HFFc6 (cell line): ENCODE measurements at regions not wholly inside any gene's neighbourhood (a gene's known extent, or its start where the extent isn't known, plus 50 kb on each side); places are given as distances from the start of the nearest gene placed in this dataset.

Experiments used
- DNase-seq: peaks from one replicate; pipeline ENCODE4 v3.0.0-alpha.2; 2018
- H3K27ac Mint-ChIP-seq: 2 replicates; pipeline ENCODE4 v1.8.0; 2020; ENCODE audit warnings: mild to moderate bottlenecking, mixed read lengths
- H3K27me3 Mint-ChIP-seq: 2 replicates; pipeline ENCODE4 v1.8.0; 2021; ENCODE audit warnings: mild to moderate bottlenecking, moderate library complexity, mixed read lengths; ENCODE audit not compliant: insufficient read depth
- H3K36me3 Mint-ChIP-seq: 2 replicates; pipeline ENCODE4 v1.8.0; 2021; ENCODE audit warnings: low read depth, mixed read lengths
- H3K4me1 Mint-ChIP-seq: 2 replicates; pipeline ENCODE4 v1.8.0; 2020; ENCODE audit warnings: low read depth, mixed read lengths
- H3K4me3 Mint-ChIP-seq: 2 replicates; pipeline ENCODE4 v1.8.0; 2020; ENCODE audit warnings: mild to moderate bottlenecking, moderate library complexity, mixed read lengths
- H3K9me3 Mint-ChIP-seq: 2 replicates; pipeline ENCODE4 v1.8.0; 2020; ENCODE audit warnings: mild to moderate bottlenecking, mixed read lengths
- CTCF ChIP-seq: fragments of 200-600 bp; sonication (generic); IDR thresholded peaks from 2 replicates; pipeline ENCODE4 v1.5.0; 2021; ENCODE audit warnings: antibody characterized with exemption, mild to moderate bottlenecking

- Mint-ChIP-seq H3K4me3 (no peak overlapping the region), H3K9me3 (no peaks in the 10 kb centered on the region), H3K4me1 (no peaks in the 10 kb centered on the region), H3K27me3 (no peaks in the 10 kb centered on the region), H3K27ac (no peak overlapping the region), H3K36me3 (no peaks in the 10 kb centered on the region)
- TF ChIP-seq CTCF: no peak
- no peak for DNase-seq
Observed at GRCh38 chr17:72528683-72529082, 407.9 kb downstream of the SOX9 start.

GRCh38 chr17:72529386-72529785 lies 408.6 kb downstream of the SOX9 start:
- H3K4me3 Mint-ChIP-seq: no peak overlapping the region

GRCh38 chr17:72530454-72530853 lies 409.6 kb downstream of the SOX9 start:
- H3K4me1 Mint-ChIP-seq: no peaks in the 10 kb centered on the region

More at GRCh38 chr17:72529386-72529785, 408.6 kb downstream of the SOX9 start:
- Mint-ChIP-seq H3K27ac (no peak overlapping the region), H3K27me3 (no peaks in the 10 kb centered on the region), H3K9me3 (no peaks in the 10 kb centered on the region; the same call in 1 of the 2 replicates), H3K36me3 (no peaks in the 10 kb centered on the region), H3K4me1 (no peaks in the 10 kb centered on the region)
- TF ChIP-seq CTCF: no peak
- no peak for DNase-seq

GRCh38 chr17:72531729-72532128 lies 410.9 kb downstream of the SOX9 start:
- no peak for TF ChIP-seq CTCF

More at GRCh38 chr17:72530454-72530853, 409.6 kb downstream of the SOX9 start:
- TF ChIP-seq CTCF: no peak
- DNase-seq: no peak
- H3K27me3 Mint-ChIP-seq: no peaks in the 10 kb centered on the region
- no peaks in the 10 kb centered on the region for H3K36me3 Mint-ChIP-seq
- H3K9me3 Mint-ChIP-seq: peaks cover 4% of the 10 kb centered on the region; the same call in 1 of the 2 replicates
- H3K27ac Mint-ChIP-seq: no peak overlapping the region
- H3K4me3 Mint-ChIP-seq: no peak overlapping the region

GRCh38 chr17:72534265-72534664 lies 413.4 kb downstream of the SOX9 start:
- no peak for DNase-seq
- Mint-ChIP-seq H3K9me3 (peaks cover 4% of the 10 kb centered on the region; the same call in 1 of the 2 replicates), H3K4me1 (peaks cover 2% of the 10 kb centered on the region), H3K27me3 (no peaks in the 10 kb centered on the region), H3K36me3 (no peaks in the 10 kb centered on the region), H3K27ac (no peak overlapping the region), H3K4me3 (no peak overlapping the region)
- no peak for TF ChIP-seq CTCF

More at GRCh38 chr17:72531729-72532128, 410.9 kb downstream of the SOX9 start:
- H3K4me1 Mint-ChIP-seq: no peaks in the 10 kb centered on the region
- peaks cover 4% of the 10 kb centered on the region; the same call in 1 of the 2 replicates for H3K9me3 Mint-ChIP-seq
- no peak overlapping the region for H3K27ac Mint-ChIP-seq
- DNase-seq: no peak
- no peaks in the 10 kb centered on the region for H3K27me3 Mint-ChIP-seq
- H3K36me3 Mint-ChIP-seq: no peaks in the 10 kb centered on the region
- H3K4me3 Mint-ChIP-seq: no peak overlapping the region

GRCh38 chr17:72534776-72535175 lies 414.0 kb downstream of the SOX9 start:
- Mint-ChIP-seq H3K36me3 (no peaks in the 10 kb centered on the region), H3K27me3 (no peaks in the 10 kb centered on the region), H3K27ac (no peak overlapping the region), H3K9me3 (peaks cover 4% of the 10 kb centered on the region; the same call in 1 of the 2 replicates), H3K4me3 (no peak overlapping the region), H3K4me1 (peaks cover 7% of the 10 kb centered on the region)
- no peak for TF ChIP-seq CTCF
- no peak for DNase-seq
